ENCODE measurements at regions not wholly inside any gene's neighbourhood (a gene's known extent, or its start where the extent isn't known, plus 50 kb on each side); places are given as distances from the start of the nearest gene placed in this dataset.

DNA sequence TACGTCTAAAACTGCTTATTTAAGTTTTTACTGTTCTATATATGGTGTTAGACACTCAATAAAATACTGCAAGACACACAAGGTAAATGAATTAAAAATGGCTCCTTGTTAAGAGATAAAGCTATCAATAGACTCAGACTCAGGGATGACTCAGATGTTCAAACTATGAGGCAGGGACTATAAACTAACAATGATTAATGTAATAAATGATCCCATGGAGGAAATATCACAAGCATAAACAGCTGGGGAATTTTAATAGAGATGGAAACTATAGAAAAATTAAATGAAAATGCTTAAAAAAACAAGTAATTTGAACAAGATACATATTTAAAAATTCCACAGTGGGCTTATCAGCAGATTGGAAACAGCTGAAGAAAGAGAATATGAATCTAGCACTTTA, 650.8 kb downstream of the DCDC2C start:
- H3K9me3 Mint-ChIP-seq (ENCODE audit: unreplicated experiment) = no peaks in the 10 kb centered on the region
- no peaks in the 10 kb centered on the region for H3K27me3 Mint-ChIP-seq (ENCODE audit: insufficient read depth, unreplicated experiment)
- H3K27ac Mint-ChIP-seq (ENCODE audit: low read depth, unreplicated experiment) = no peak overlapping the region
- TF ChIP-seq, protein P1, sequence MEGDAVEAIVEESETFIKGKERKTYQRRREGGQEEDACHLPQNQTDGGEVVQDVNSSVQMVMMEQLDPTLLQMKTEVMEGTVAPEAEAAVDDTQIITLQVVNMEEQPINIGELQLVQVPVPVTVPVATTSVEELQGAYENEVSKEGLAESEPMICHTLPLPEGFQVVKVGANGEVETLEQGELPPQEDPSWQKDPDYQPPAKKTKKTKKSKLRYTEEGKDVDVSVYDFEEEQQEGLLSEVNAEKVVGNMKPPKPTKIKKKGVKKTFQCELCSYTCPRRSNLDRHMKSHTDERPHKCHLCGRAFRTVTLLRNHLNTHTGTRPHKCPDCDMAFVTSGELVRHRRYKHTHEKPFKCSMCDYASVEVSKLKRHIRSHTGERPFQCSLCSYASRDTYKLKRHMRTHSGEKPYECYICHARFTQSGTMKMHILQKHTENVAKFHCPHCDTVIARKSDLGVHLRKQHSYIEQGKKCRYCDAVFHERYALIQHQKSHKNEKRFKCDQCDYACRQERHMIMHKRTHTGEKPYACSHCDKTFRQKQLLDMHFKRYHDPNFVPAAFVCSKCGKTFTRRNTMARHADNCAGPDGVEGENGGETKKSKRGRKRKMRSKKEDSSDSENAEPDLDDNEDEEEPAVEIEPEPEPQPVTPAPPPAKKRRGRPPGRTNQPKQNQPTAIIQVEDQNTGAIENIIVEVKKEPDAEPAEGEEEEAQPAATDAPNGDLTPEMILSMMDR (IDR thresholded peaks at IDR 0.05; ENCODE audit: unreplicated experiment) = no peak
- H3K36me3 Mint-ChIP-seq (ENCODE audit: insufficient read depth, unreplicated experiment) = no peaks in the 10 kb centered on the region
- CTCF ChIA-PET = interaction anchor here (0.6 to 0.7 kb wide), 2 partner anchors 23 to 24 kb away, joined by 3 read pairs; no protein-coding TSS in a partner anchor
- POLR2A ChIA-PET = interaction anchor here (0.7 kb wide), 1 partner anchor 583 kb away, joined by 3 read pairs; no protein-coding TSS in a partner anchor
- no peak overlapping the region for H3K4me3 Mint-ChIP-seq (ENCODE audit: unreplicated experiment)
- no TSS peak for BruUV-seq (replicated peaks)
- no peak for DNase-seq (ENCODE audit: unreplicated experiment)
- peaks cover 5% of the 10 kb centered on the region for H3K4me1 Mint-ChIP-seq (ENCODE audit: insufficient read depth, unreplicated experiment)
- intact Hi-C loops (cut with micrococcal nuclease) = no loop called here

DNA sequence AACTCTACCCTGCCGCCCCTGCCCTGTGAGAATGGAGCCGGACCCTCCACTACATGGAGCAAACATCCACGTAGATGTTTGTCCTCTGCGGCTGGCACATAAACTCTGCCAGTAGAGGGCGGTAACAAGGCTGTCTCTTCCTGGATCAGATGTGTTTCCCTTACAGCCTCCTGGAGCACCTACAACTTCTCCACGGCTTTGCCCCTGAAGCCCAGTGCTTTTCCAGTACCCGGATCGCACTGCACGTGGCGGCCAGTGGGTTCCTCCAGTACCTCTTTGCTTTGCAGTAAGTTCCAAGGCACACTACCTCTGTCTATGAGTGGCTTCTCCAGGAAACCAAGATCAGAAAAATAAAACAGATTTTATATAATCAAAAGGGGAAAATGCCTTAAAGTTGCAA, 651.3 kb downstream of the DCDC2C start:
- POLR2A ChIA-PET = no interaction called here

DNA sequence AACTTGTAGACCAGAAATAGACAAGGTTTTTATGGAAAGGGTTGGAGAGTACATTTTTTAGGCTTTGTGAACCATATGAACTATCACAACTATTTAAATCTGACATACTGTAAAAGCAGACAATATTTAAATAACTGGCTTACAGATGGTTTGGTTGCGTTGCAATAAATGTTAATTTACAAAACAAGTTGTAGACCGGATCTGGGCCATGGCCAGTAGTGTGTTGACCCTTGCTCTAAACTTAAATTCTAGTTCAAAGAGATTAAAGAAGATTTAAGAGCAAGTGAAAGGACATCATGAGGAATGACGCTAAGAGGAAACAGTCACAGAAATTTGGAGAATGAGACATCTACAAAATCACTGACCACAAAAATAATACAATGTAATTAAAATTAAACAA, 652.7 kb downstream of the DCDC2C start:
- TF ChIP-seq, protein P1 (IDR thresholded peaks at IDR 0.05; ENCODE audit: unreplicated experiment) = no peak

More for the DNA sequence above, 651.3 kb downstream of the DCDC2C start:
- peak; percentile 58 for DNase-seq (ENCODE audit: unreplicated experiment)
- CTCF ChIA-PET = interaction anchor here (0.6 to 0.7 kb wide), 2 partner anchors 22 to 23 kb away, joined by 3 read pairs; no protein-coding TSS in a partner anchor
- TF ChIP-seq, protein P1 (IDR thresholded peaks at IDR 0.05; ENCODE audit: unreplicated experiment) = peak; percentile 32
- no peaks in the 10 kb centered on the region for H3K36me3 Mint-ChIP-seq (ENCODE audit: insufficient read depth, unreplicated experiment)
- no peak overlapping the region for H3K4me3 Mint-ChIP-seq (ENCODE audit: unreplicated experiment)
- peaks cover 5% of the 10 kb centered on the region for H3K4me1 Mint-ChIP-seq (ENCODE audit: insufficient read depth, unreplicated experiment)
- no TSS peak for BruUV-seq (replicated peaks)
- no peak overlapping the region for H3K27ac Mint-ChIP-seq (ENCODE audit: low read depth, unreplicated experiment)
- intact Hi-C loops (cut with micrococcal nuclease) = no loop called here
- H3K27me3 Mint-ChIP-seq (ENCODE audit: insufficient read depth, unreplicated experiment) = no peaks in the 10 kb centered on the region
- no peaks in the 10 kb centered on the region for H3K9me3 Mint-ChIP-seq (ENCODE audit: unreplicated experiment)

DNA sequence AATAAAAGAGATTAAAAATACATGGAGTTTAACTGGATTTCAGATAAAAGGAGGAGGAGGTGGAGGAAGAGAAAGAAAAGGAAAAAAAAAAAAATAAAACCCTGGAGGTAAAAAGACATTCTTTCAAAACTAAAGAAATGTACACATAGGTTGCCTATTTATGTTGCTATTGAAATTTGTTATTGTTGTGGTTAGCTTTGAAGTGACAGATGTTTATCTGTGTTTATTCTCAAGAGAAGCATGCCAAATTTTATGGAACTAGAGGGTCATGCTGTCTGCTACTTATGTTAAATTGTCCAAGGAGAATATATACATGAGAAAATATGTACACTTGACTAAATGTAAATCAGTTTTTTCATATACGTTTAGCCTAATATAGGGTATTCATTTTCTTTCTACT, 653.2 kb downstream of the DCDC2C start:
- CTCF ChIA-PET = no interaction called here
- no TSS peak for BruUV-seq (replicated peaks)
- Mint-ChIP-seq H3K36me3 (ENCODE audit: insufficient read depth, unreplicated experiment) (no peaks in the 10 kb centered on the region), H3K27ac (ENCODE audit: low read depth, unreplicated experiment) (no peak overlapping the region), H3K4me1 (ENCODE audit: insufficient read depth, unreplicated experiment) (peaks cover 5% of the 10 kb centered on the region), H3K9me3 (ENCODE audit: unreplicated experiment) (no peaks in the 10 kb centered on the region), H3K27me3 (ENCODE audit: insufficient read depth, unreplicated experiment) (no peaks in the 10 kb centered on the region), H3K4me3 (ENCODE audit: unreplicated experiment) (no peak overlapping the region)
- intact Hi-C loops (cut with micrococcal nuclease) = no loop called here
- TF ChIP-seq, protein P1 (IDR thresholded peaks at IDR 0.05; ENCODE audit: unreplicated experiment) = no peak
- DNase-seq (ENCODE audit: unreplicated experiment) = no peak
- POLR2A ChIA-PET = no interaction called here

More for the DNA sequence above, 652.7 kb downstream of the DCDC2C start:
- DNase-seq (ENCODE audit: unreplicated experiment) = no peak
- ChIA-PET CTCF (no interaction called here), POLR2A (no interaction called here)
- Mint-ChIP-seq H3K4me1 (ENCODE audit: insufficient read depth, unreplicated experiment) (peaks cover 5% of the 10 kb centered on the region), H3K27ac (ENCODE audit: low read depth, unreplicated experiment) (no peak overlapping the region), H3K4me3 (ENCODE audit: unreplicated experiment) (no peak overlapping the region), H3K27me3 (ENCODE audit: insufficient read depth, unreplicated experiment) (no peaks in the 10 kb centered on the region), H3K9me3 (ENCODE audit: unreplicated experiment) (no peaks in the 10 kb centered on the region), H3K36me3 (ENCODE audit: insufficient read depth, unreplicated experiment) (no peaks in the 10 kb centered on the region)
- intact Hi-C loops (cut with micrococcal nuclease) = no loop called here
- BruUV-seq (replicated peaks) = no TSS peak
